ENCODE measurements at regions not wholly inside any gene's neighbourhood (a gene's known extent, or its start where the extent isn't known, plus 50 kb on each side); places are given as distances from the start of the nearest gene placed in this dataset.

GRCh38 chr20:24871480-24872213, 77.4 kb upstream of the CST7 start:
- TF ChIP-seq POLR2AphosphoS5 (IDR thresholded peaks at IDR 0.05; ENCODE audit: borderline replicate concordance, low read depth, low read length): no peak
- TF ChIP-seq EZH2 (IDR thresholded peaks at IDR 0.05): no peak

Data from SK-N-MC (cell line).